Heart left ventricle (tissue), 16 donors: ENCODE measurements at regions not wholly inside any gene's neighbourhood (a gene's known extent, or its start where the extent isn't known, plus 50 kb on each side); places are given as distances from the start of the nearest gene placed in this dataset.
A peak's percentile ranks its signal among the peaks of the same experiment; 100 is the strongest.

Experiments used
- ATAC-seq, 4 donors: fragments of 200-7000 bp; cut with Tn5 transposase; one replicate each; pipeline ENCODE4 v1.9.1; 2020 to 2022; ENCODE audit warnings: moderate library complexity in 4 of 4, mild to moderate bottlenecking in 3 of 4, moderate number of reproducible peaks in 1 of 4
- DNase-seq, 5 donors: peaks; one replicate each; pipeline ENCODE4 v3.0.0-alpha.2; 2020
- H3K27ac ChIP-seq, 12 donors: fragments of 200-600 bp; sonication (generic) in 4 of 12; one replicate each; pipeline versions ENCODE4 v1.5.0 to v1.8.0; 2016 to 2022; ENCODE audit warnings: mild to moderate bottlenecking in 2 of 12
- H3K27me3 ChIP-seq, 9 donors: fragments of 200-600 bp; sonication (generic) in 2 of 9; one replicate each; pipeline versions ENCODE4 v1.5.1 to v1.8.0; 2016 to 2022; ENCODE audit warnings: mild to moderate bottlenecking in 3 of 9
- H3K36me3 ChIP-seq, 9 donors: fragments of 200-600 bp; sonication (generic) in 2 of 9; one replicate each; pipeline versions ENCODE4 v1.5.0 to v1.8.0; 2018 to 2022; ENCODE audit warnings: mild to moderate bottlenecking in 2 of 9
- H3K4me1 ChIP-seq, 12 donors: fragments of 200-600 bp; sonication (generic) in 4 of 12; one replicate each; pipeline versions ENCODE4 v1.5.0 to v1.8.0; 2016 to 2022; ENCODE audit warnings: mild to moderate bottlenecking in 3 of 12
- H3K4me3 ChIP-seq, 12 donors: fragments of 200-600 bp; sonication (generic) in 4 of 12; one replicate each; pipeline versions ENCODE4 v1.5.0 to v1.8.0; 2017 to 2022; ENCODE audit warnings: mild to moderate bottlenecking in 9 of 12, moderate library complexity in 4 of 12
- H3K9me3 ChIP-seq, 12 donors: fragments of 200-600 bp; sonication (generic) in 4 of 12; one replicate each; pipeline versions ENCODE4 v1.5.0 to v1.8.0; 2016 to 2022; ENCODE audit warnings: mild to moderate bottlenecking in 1 of 12
- CTCF ChIP-seq, 12 donors: fragments of 200-600 bp; sonication (generic) in 4 of 12; IDR thresholded peaks; one replicate each; pipeline versions ENCODE4 v1.5.0 to v1.8.0; 2018 to 2022; ENCODE audit warnings: antibody characterized with exemption in 12 of 12, mild to moderate bottlenecking in 5 of 12
- POLR2A ChIP-seq, 2 donors: fragments of 450-650 bp; IDR thresholded peaks; one replicate each; pipeline ENCODE4 v1.6.1; 2017; ENCODE audit warnings: antibody characterized with exemption in 2 of 2, mild to moderate bottlenecking in 2 of 2, moderate library complexity in 2 of 2
- WGBS, 4 donors: extraction: QIAGEN DNeasy Blood & Tissue Kit in 2 of 4; methylation state at CpG; one replicate each; pipeline versions ENCODE4 v1.1.5 to v1.1.7; 2013 to 2018; 5-methylcytosine and 5-hydroxymethylcytosine counted together
- intact Hi-C, 10 donors: fragments of 100-400 bp; cut with DNase I; formaldehyde crosslinking; loops; one replicate each; pipeline versions ENCODE4 v1.11.1 to v1.14.2; 2022
- donor health status: ischemic (EF 13 %, LVEDD 7.1; RV severe dilation, severe dysfunction).
- donor health status: healthy with polysubstance abuse.
- donor health status: DM: no; HTN: yes; CAD: no.
- donor health status: DM: no; HTN: no; CAD: no.
- donor health status: ischemic (EF 25% LVEDD 6.9; RV normal size, moderate dysfunction).
- donor health status: ischemic (EF 25% LVEDD 5.7; RV mildly dilated, moderate dysfunction).
- donor health status: healthy.
- donor health status: DM: yes; HTN: yes; CAD: no.
- donor health status: ischemic (EF 35%, LVEDD 5.7; RV mildly dilated, moderate dysfunction).
- donor health status: nonischemic (EF 11% LVEDD 7.7; RV severe dilation, severe dysfunction).
- donor health status: DM: yes; HTN: yes; CAD: no.
- donor health status: PGD.
- donor health status: ischemic (EF 29% LVEDD 5.4; RV normal size, mild dysfunction).
- donor health status: nonischemic (EF 23%, LVEDD 6.1; RV moderate dilation, normal function).

GRCh38 chr6:165872311-165872710 lies 209.3 kb upstream of the PDE10A start:
- Histone ChIP-seq H3K27me3 (peaks cover 0 to 22% (median 0%) of the 10 kb centered on the region in 9 donors), H3K27ac (no peak overlapping the region), H3K4me3 (no peak overlapping the region), H3K36me3 (no peaks in the 10 kb centered on the region), H3K9me3 (peaks cover 0 to 32% (median 15%) of the 10 kb centered on the region in 12 donors), H3K4me1 (peaks cover 0 to 15% (median 7%) of the 10 kb centered on the region in 12 donors)
- intact Hi-C loops: no loop called here
- TF ChIP-seq CTCF (IDR thresholded peaks at IDR 0.05) (no peak), POLR2A (IDR thresholded peaks at IDR 0.05) (no peak)
- 58 to 63% (median 61%) methylated on average over 3 of the region's 3 CpGs for WGBS, 4 donors
- DNase-seq (no peak), ATAC-seq (no peak)

GRCh38 chr6:165871571-165871970 lies 208.5 kb upstream of the PDE10A start:
- intact Hi-C loops: no loop called here
- ATAC-seq (peak in 1 of 4 donors; percentile 18), DNase-seq (no peak)
- H3K27ac ChIP-seq: no peak overlapping the region
- no peak for TF ChIP-seq POLR2A (IDR thresholded peaks at IDR 0.05)
- TF ChIP-seq CTCF (IDR thresholded peaks at IDR 0.05): no peak
- H3K4me3 ChIP-seq: no peak overlapping the region
- 83 to 90% (median 87%) methylated on average over 3 of the region's 3 CpGs for WGBS, 4 donors
- peaks cover 0 to 39% (median 15%) of the 10 kb centered on the region in 12 donors for H3K9me3 ChIP-seq
- no peaks in the 10 kb centered on the region for H3K36me3 ChIP-seq
- H3K27me3 ChIP-seq: peaks cover 0 to 22% (median 0%) of the 10 kb centered on the region in 9 donors
- peaks cover 0 to 8% (median 4%) of the 10 kb centered on the region in 12 donors for H3K4me1 ChIP-seq

GRCh38 chr6:165869526-165869925 lies 206.5 kb upstream of the PDE10A start:
- DNase-seq (no peak), ATAC-seq (no peak)
- Histone ChIP-seq H3K27me3 (peaks cover 0 to 10% (median 0%) of the 10 kb centered on the region in 9 donors), H3K27ac (no peak overlapping the region), H3K4me1 (no peaks in the 10 kb centered on the region), H3K36me3 (no peaks in the 10 kb centered on the region), H3K9me3 (peaks cover 0 to 60% (median 15%) of the 10 kb centered on the region in 12 donors), H3K4me3 (no peak overlapping the region)
- 89 to 96% (median 93%) methylated on average over 3 of the region's 3 CpGs for WGBS, 4 donors
- intact Hi-C loops: no loop called here
- TF ChIP-seq POLR2A (IDR thresholded peaks at IDR 0.05) (no peak), CTCF (IDR thresholded peaks at IDR 0.05) (no peak)

GRCh38 chr6:165864925-165865324 lies 201.9 kb upstream of the PDE10A start:
- DNase-seq: no peak
- Histone ChIP-seq H3K27ac (no peak overlapping the region), H3K4me1 (no peaks in the 10 kb centered on the region), H3K4me3 (no peak overlapping the region), H3K9me3 (peaks cover 0 to 54% (median 10%) of the 10 kb centered on the region in 12 donors), H3K36me3 (no peaks in the 10 kb centered on the region), H3K27me3 (peaks cover 0 to 7% (median 0%) of the 10 kb centered on the region in 9 donors)
- WGBS, 4 donors: 45 to 98% (median 71%) methylated on average over 1 of the region's 1 CpG
- intact Hi-C loops: no loop called here
- TF ChIP-seq CTCF (IDR thresholded peaks at IDR 0.05) (no peak), POLR2A (IDR thresholded peaks at IDR 0.05) (no peak)
- ATAC-seq: no peak
